ENCODE measurements at regions not wholly inside any gene's neighbourhood (a gene's known extent, or its start where the extent isn't known, plus 50 kb on each side); places are given as distances from the start of the nearest gene placed in this dataset.

- intact Hi-C loops (cut with DNase I) = no loop called here
- no peak for DNase-seq
- Histone ChIP-seq H3K27ac (no peak overlapping the region), H3K9me3 (replicated peaks in 1 of 3) (peaks cover 0 to 5% (median 0%) of the 10 kb centered on the region in 3 donors), H3K36me3 (replicated peaks in 1 of 2) (no peaks in the 10 kb centered on the region), H3K4me3 (no peak overlapping the region), H3K4me1 (replicated peaks in 1 of 2) (no peaks in the 10 kb centered on the region), H3K27me3 (no peaks in the 10 kb centered on the region)
- 91 to 97% (median 93%) methylated on average over 1 of the region's 1 CpG for WGBS, 4 donors
- TF ChIP-seq CTCF (IDR thresholded peaks at IDR 0.05) = no peak
- TF ChIP-seq POLR2A (IDR thresholded peaks at IDR 0.05) = no peak
Observed at GRCh38 chr6:56386717-56387116, 139.3 kb upstream of the COL21A1 start.

- H3K9me3 ChIP-seq (replicated peaks in 1 of 3) = peaks cover 0 to 5% (median 0%) of the 10 kb centered on the region in 3 donors
- 92 to 94% (median 93%) methylated on average over 6 of the region's 6 CpGs for WGBS, 4 donors
- H3K27me3 ChIP-seq = no peaks in the 10 kb centered on the region
- H3K4me1 ChIP-seq (replicated peaks in 1 of 2) = no peaks in the 10 kb centered on the region
- H3K4me3 ChIP-seq = no peak overlapping the region
- H3K27ac ChIP-seq = no peak overlapping the region
- no peak for DNase-seq
- intact Hi-C loops (cut with DNase I) = no loop called here
- TF ChIP-seq POLR2A (IDR thresholded peaks at IDR 0.05) (no peak), CTCF (IDR thresholded peaks at IDR 0.05) (no peak)
- H3K36me3 ChIP-seq (replicated peaks in 1 of 2) = no peaks in the 10 kb centered on the region
Observed at GRCh38 chr6:56385981-56386593, 138.7 kb upstream of the COL21A1 start.

GRCh38 chr6:56383160-56383559 lies 135.8 kb upstream of the COL21A1 start:
- Histone ChIP-seq H3K27ac (no peak overlapping the region), H3K9me3 (replicated peaks in 1 of 3) (no peaks in the 10 kb centered on the region), H3K4me3 (no peak overlapping the region), H3K4me1 (replicated peaks in 1 of 2) (no peaks in the 10 kb centered on the region), H3K36me3 (replicated peaks in 1 of 2) (no peaks in the 10 kb centered on the region), H3K27me3 (no peaks in the 10 kb centered on the region)
- TF ChIP-seq POLR2A (IDR thresholded peaks at IDR 0.05) (no peak), CTCF (IDR thresholded peaks at IDR 0.05) (no peak)
- 70 to 88% (median 79%) methylated on average over 1 of the region's 1 CpG for WGBS, 4 donors
- DNase-seq = no peak
- intact Hi-C loops (cut with DNase I) = no loop called here

- intact Hi-C loops (cut with DNase I) = no loop called here
- H3K36me3 ChIP-seq (replicated peaks in 1 of 2) = no peaks in the 10 kb centered on the region
- H3K27ac ChIP-seq = no peak overlapping the region
- H3K9me3 ChIP-seq (replicated peaks in 1 of 3) = no peaks in the 10 kb centered on the region
- TF ChIP-seq POLR2A (IDR thresholded peaks at IDR 0.05) (no peak), CTCF (IDR thresholded peaks at IDR 0.05) (no peak)
- H3K27me3 ChIP-seq = no peaks in the 10 kb centered on the region
- H3K4me3 ChIP-seq = no peak overlapping the region
- DNase-seq = no peak
- no peaks in the 10 kb centered on the region for H3K4me1 ChIP-seq (replicated peaks in 1 of 2)
Observed at GRCh38 chr6:56382416-56382940, 135.1 kb upstream of the COL21A1 start.

Data from adrenal gland (tissue), 9 donors.